Panc1 (cell line): ENCODE measurements at regions not wholly inside any gene's neighbourhood (a gene's known extent, or its start where the extent isn't known, plus 50 kb on each side); places are given as distances from the start of the nearest gene placed in this dataset.

Experiments used
- ATAC-seq: fragments of 200-7000 bp; cut with Tn5 transposase; 2 replicates; pipeline ENCODE4 v1.9.1; 2020; ENCODE audit warnings: mild to moderate bottlenecking, moderate library complexity
- BruUV-seq: library from RNA; stranded (reverse); fragments of 400-500 nt; replicated peaks from 2 replicates; lab custom pipeline; 2021; lab: Mats Ljungman, UMichigan
- CTCF ChIA-PET: fragments of 300-600 bp; sonication (Branson Sonifier 250); formaldehyde crosslinking; loops from one replicate; lab custom pipeline; 2022; ENCODE audit warnings: antibody characterized with exemption; lab: Charles Lee
- POLR2A ChIA-PET: fragments of 300-600 bp; sonication (Branson Sonifier 250); formaldehyde crosslinking; loops from one replicate; lab custom pipeline; 2022; ENCODE audit warnings: antibody characterized with exemption; lab: Charles Lee
- DNase-seq: peaks from one replicate; pipeline ENCODE4 v3.0.0-alpha.2; 2010; ENCODE audit warnings: low read depth, low spot score
- H3K27ac ChIP-seq: 2 replicates; pipeline ENCODE4 v1.5.1; 2011; ENCODE audit warnings: mild to moderate bottlenecking, low read length, inconsistent platforms
- H3K27me3 ChIP-seq: fragments of 200-500 bp; sonication (Bioruptor generic); 2 replicates; pipeline ENCODE4 v1.6.0; 2014; ENCODE audit warnings: low read length, inconsistent platforms; ENCODE audit not compliant: control insufficient read depth, insufficient read depth
- H3K36me3 ChIP-seq: fragments of 200-500 bp; sonication (Bioruptor generic); 2 replicates; pipeline ENCODE4 v1.5.1; 2014; ENCODE audit warnings: inconsistent platforms, mild to moderate bottlenecking, low read length, moderate library complexity; ENCODE audit not compliant: control insufficient read depth, insufficient read depth
- H3K4me1 ChIP-seq: 2 replicates; pipeline ENCODE4 v1.5.1; 2011; ENCODE audit warnings: inconsistent platforms, mild to moderate bottlenecking, low read length, moderate library complexity; ENCODE audit not compliant: control insufficient read depth, insufficient read depth
- H3K4me3 ChIP-seq, 2 experiments: 2 replicates each; pipeline ENCODE4 v1.5.1; 2011 to 2012; ENCODE audit warnings: low read depth in 2 of 2, low read length in 2 of 2, mild to moderate bottlenecking in 2 of 2, inconsistent platforms in 1 of 2, moderate library complexity in 1 of 2
- H3K9me3 ChIP-seq: fragments of 200-500 bp; sonication (Bioruptor generic); 2 replicates; pipeline ENCODE4 v1.5.1; 2014; ENCODE audit warnings: low read depth, mild to moderate bottlenecking, inconsistent platforms, low read length, moderate library complexity; ENCODE audit not compliant: control insufficient read depth, insufficient read depth
- CTCF ChIP-seq: fragments of 450-650 bp; IDR thresholded peaks from 2 replicates; pipeline ENCODE4 v1.5.1; 2017; ENCODE audit warnings: mild to moderate bottlenecking
- POLR2AphosphoS5 ChIP-seq: IDR thresholded peaks from 2 replicates; pipeline ENCODE4 v1.6.1; 2012; ENCODE audit warnings: mild to moderate bottlenecking, low read depth, low read length, moderate library complexity
- REST ChIP-seq, 2 experiments: IDR thresholded peaks; 2 replicates each; pipeline ENCODE4 v1.6.1; 2011 to 2012; ENCODE audit warnings: low read depth in 2 of 2, control low read depth in 1 of 2, low read length in 1 of 2, mild to moderate bottlenecking in 1 of 2, moderate library complexity in 1 of 2; ENCODE audit not compliant: insufficient read depth in 1 of 2
- SIN3A ChIP-seq: IDR thresholded peaks from 2 replicates; pipeline ENCODE4 v1.6.1; 2012; ENCODE audit warnings: low read depth, mild to moderate bottlenecking, low read length, moderate library complexity, borderline replicate concordance; ENCODE audit not compliant: insufficient read depth
- TCF7L2 ChIP-seq: IDR thresholded peaks from 2 replicates; pipeline ENCODE4 v1.6.1; 2011; ENCODE audit warnings: mild to moderate bottlenecking, low read depth, low read length, inconsistent platforms
- in situ Hi-C: cut with HindIII; loops from 2 replicates; pipeline ENCODE4 v1.10.0; 2016; ENCODE audit warnings: low sequenced_read_pairs, low pct_unique_long_range_greater_than_20kb
- intact Hi-C: fragments of 100-400 bp; cut with micrococcal nuclease; formaldehyde crosslinking; loops from one replicate; pipeline ENCODE4 v1.10.0; 2022; ENCODE audit not compliant: unreplicated experiment

DNA sequence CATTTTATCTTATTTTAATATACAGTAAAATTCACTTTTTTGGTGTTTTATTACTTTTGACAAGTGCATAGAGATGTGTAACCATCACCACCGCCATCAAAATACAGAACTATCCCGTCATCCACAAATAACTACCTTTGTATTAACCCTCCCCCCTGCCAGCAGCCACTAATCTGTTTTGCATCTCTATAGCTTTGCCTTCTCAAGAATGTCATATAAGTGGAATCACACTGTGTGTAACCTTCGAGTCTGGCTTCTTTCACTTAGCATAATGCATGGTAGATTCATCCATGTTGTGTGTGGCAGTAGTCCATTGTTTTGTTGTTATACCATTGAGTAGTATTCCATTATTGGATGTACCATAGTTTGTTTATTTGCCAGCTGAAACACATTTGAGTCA lies 98.8 kb downstream of the BOD1 start:
- Histone ChIP-seq H3K27me3 (no peaks in the 10 kb centered on the region), H3K27ac (no peak overlapping the region), H3K36me3 (no peaks in the 10 kb centered on the region), H3K9me3 (peaks cover 5% of the 10 kb centered on the region; the same call in 1 of the 2 replicates), H3K4me1 (no peaks in the 10 kb centered on the region), H3K4me3 (no peak overlapping the region)
- ATAC-seq (no peak), DNase-seq (no peak)
- POLR2A ChIA-PET: no interaction called here
- intact Hi-C loops (no loop called here), in situ Hi-C loops (no loop called here)
- TF ChIP-seq SIN3A (no peak), REST (IDR thresholded peaks at IDR 0.05; ENCODE audit: insufficient read depth in 1 of 2, low read depth in 2 of 2, low read length in 1 of 2) (no peak), CTCF (no peak), TCF7L2 (no peak), POLR2AphosphoS5 (no peak)
- CTCF ChIA-PET: no interaction called here
- no TSS peak for BruUV-seq

DNA sequence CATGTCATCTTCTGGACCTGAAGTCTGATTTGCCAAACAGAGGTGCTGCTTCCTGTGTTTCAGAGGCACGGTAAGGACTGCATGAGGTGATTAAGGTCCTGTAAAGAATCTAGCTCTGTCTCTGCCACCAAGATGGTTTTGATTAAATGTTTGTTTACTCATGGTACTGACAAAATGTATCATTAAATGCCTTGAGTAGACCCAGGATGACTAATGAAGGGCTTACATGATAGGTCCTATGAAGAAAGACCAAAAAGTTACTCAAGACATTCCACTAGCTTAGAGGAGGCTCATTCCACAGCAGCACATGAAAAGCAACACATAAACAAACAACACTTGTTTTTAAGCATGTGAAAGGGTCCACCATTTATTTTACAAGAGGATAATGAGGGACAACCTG lies 100.9 kb downstream of the BOD1 start:
- H3K4me3 ChIP-seq: no peak overlapping the region
- CTCF ChIA-PET: no interaction called here
- POLR2A ChIA-PET: no interaction called here
- no peak overlapping the region for H3K27ac ChIP-seq
- H3K27me3 ChIP-seq: no peaks in the 10 kb centered on the region
- no peak for DNase-seq
- in situ Hi-C loops: no loop called here
- H3K36me3 ChIP-seq: no peaks in the 10 kb centered on the region
- intact Hi-C loops: no loop called here
- no peak for ATAC-seq
- TF ChIP-seq POLR2AphosphoS5 (no peak), REST (IDR thresholded peaks at IDR 0.05; ENCODE audit: insufficient read depth in 1 of 2, low read depth in 2 of 2, low read length in 1 of 2) (no peak), SIN3A (no peak), TCF7L2 (no peak), CTCF (no peak)
- H3K4me1 ChIP-seq: no peaks in the 10 kb centered on the region
- BruUV-seq: no TSS peak
- H3K9me3 ChIP-seq: peaks cover 5% of the 10 kb centered on the region; the same call in 1 of the 2 replicates
